WTC11 (cell line): ENCODE measurements at regions not wholly inside any gene's neighbourhood (a gene's known extent, or its start where the extent isn't known, plus 50 kb on each side); places are given as distances from the start of the nearest gene placed in this dataset.

Experiments
- ATAC-seq: fragments of 200-7000 bp; cut with Tn5 transposase; 2 replicates; pipeline ENCODE4 v1.10.0; 2021; ENCODE audit warnings: mild to moderate bottlenecking, moderate library complexity
- CTCF ChIA-PET: fragments of 300-600 bp; sonication (Branson Sonifier 250); formaldehyde crosslinking; loops from one replicate; lab custom pipeline; 2021; ENCODE audit warnings: antibody characterized with exemption; lab: Charles Lee
- POLR2A ChIA-PET: fragments of 350-600 bp; sonication (Branson Sonifier 250); formaldehyde crosslinking; loops from one replicate; lab custom pipeline; 2021; ENCODE audit warnings: antibody characterized with exemption; lab: Charles Lee
- DNase-seq: peaks from one replicate; pipeline ENCODE4 v3.0.0; 2021; ENCODE audit warnings: low spot score
- H3K27ac Mint-ChIP-seq: 2 replicates; pipeline ENCODE4 v1.8.0; 2021; ENCODE audit warnings: mixed read lengths
- H3K27me3 Mint-ChIP-seq: 2 replicates; pipeline ENCODE4 v1.8.0; 2021; ENCODE audit warnings: low read depth, mild to moderate bottlenecking, moderate library complexity, mixed read lengths
- H3K36me3 Mint-ChIP-seq: 2 replicates; pipeline ENCODE4 v1.8.0; 2021; ENCODE audit warnings: mixed read lengths
- H3K4me1 Mint-ChIP-seq: 2 replicates; pipeline ENCODE4 v1.8.0; 2022; ENCODE audit warnings: mixed read lengths
- H3K4me3 Mint-ChIP-seq: 2 replicates; pipeline ENCODE4 v1.8.0; 2021; ENCODE audit warnings: mild to moderate bottlenecking, moderate library complexity, mixed read lengths
- H3K9me3 Mint-ChIP-seq: 2 replicates; pipeline ENCODE4 v1.8.0; 2021; ENCODE audit warnings: mixed read lengths
- CREB1 ChIP-seq: sonication (generic); formaldehyde crosslinking; IDR thresholded peaks from 2 replicates; pipeline ENCODE4 v1.8.0; 2023; ENCODE audit warnings: mild to moderate bottlenecking, missing genetic modification reagents
- CREM ChIP-seq: sonication (generic); formaldehyde crosslinking; IDR thresholded peaks from 2 replicates; pipeline ENCODE4 v1.8.1; 2022; ENCODE audit warnings: mild to moderate bottlenecking, missing genetic modification reagents, moderate library complexity
- ELF4 ChIP-seq: sonication (generic); formaldehyde crosslinking; IDR thresholded peaks from 2 replicates; pipeline ENCODE4 v1.8.1; 2022; ENCODE audit warnings: low read depth, mild to moderate bottlenecking, moderate library complexity, missing genetic modification reagents
- FOXJ3 ChIP-seq: sonication (generic); formaldehyde crosslinking; IDR thresholded peaks from 2 replicates; pipeline ENCODE4 v1.9.0; 2021; ENCODE audit warnings: missing genetic modification reagents, mild to moderate bottlenecking, borderline replicate concordance
- GABPB1 ChIP-seq: sonication (generic); formaldehyde crosslinking; IDR thresholded peaks from 2 replicates; pipeline ENCODE4 v1.8.1; 2023; ENCODE audit warnings: mild to moderate bottlenecking, missing genetic modification reagents
- JAZF1 ChIP-seq: fragments of 250-450 bp; sonication (Bioruptor Pico); IDR thresholded peaks from 2 replicates; pipeline ENCODE4 v1.9.0; 2021; ENCODE audit warnings: moderate library complexity, mild to moderate bottlenecking, inconsistent platforms
- RORB ChIP-seq: fragments of 250-450 bp; sonication (Bioruptor Pico); IDR thresholded peaks from 2 replicates; pipeline ENCODE4 v1.9.0; 2021; ENCODE audit warnings: mild to moderate bottlenecking
- SMAD3 ChIP-seq: sonication (generic); formaldehyde crosslinking; IDR thresholded peaks from 2 replicates; pipeline ENCODE4 v1.8.0; 2022; ENCODE audit warnings: missing genetic modification reagents, mild to moderate bottlenecking, borderline replicate concordance
- SOX15 ChIP-seq: fragments of 250-450 bp; sonication (Bioruptor Pico); IDR thresholded peaks from 2 replicates; pipeline ENCODE4 v1.9.0; 2021; ENCODE audit warnings: mild to moderate bottlenecking
- SP1 ChIP-seq: sonication (generic); formaldehyde crosslinking; conservative IDR thresholded peaks from 2 replicates; pipeline ENCODE4 v1.8.1; 2022; ENCODE audit warnings: missing genetic modification reagents
- TEAD1 ChIP-seq: sonication (generic); formaldehyde crosslinking; IDR thresholded peaks from 2 replicates; pipeline ENCODE4 v1.8.0; 2022; ENCODE audit warnings: mild to moderate bottlenecking, missing genetic modification reagents
- ZBTB21 ChIP-seq: sonication (generic); formaldehyde crosslinking; IDR thresholded peaks from 2 replicates; pipeline ENCODE4 v1.8.1; 2023; ENCODE audit warnings: mild to moderate bottlenecking, missing genetic modification reagents, borderline replicate concordance
- ZNF219 ChIP-seq: sonication (generic); formaldehyde crosslinking; IDR thresholded peaks from 2 replicates; pipeline ENCODE4 v1.8.0; 2023; ENCODE audit warnings: missing genetic modification reagents, mild to moderate bottlenecking, borderline replicate concordance
- ZNF416 ChIP-seq: fragments of 250-450 bp; sonication (Bioruptor Pico); IDR thresholded peaks from 2 replicates; pipeline ENCODE4 v1.9.0; 2021; ENCODE audit warnings: mild to moderate bottlenecking, inconsistent platforms
- ZNF671 ChIP-seq: fragments of 250-450 bp; sonication (Bioruptor Pico); IDR thresholded peaks from 2 replicates; pipeline ENCODE4 v1.8.0; 2021; ENCODE audit warnings: mild to moderate bottlenecking
- TF ChIP-seq, protein P1 (sequence below): sonication (generic); formaldehyde crosslinking; IDR thresholded peaks from 2 replicates; pipeline ENCODE4 v1.8.1; 2023; ENCODE audit warnings: mild to moderate bottlenecking, missing genetic modification reagents
- TF ChIP-seq, protein P2 (sequence below): sonication (generic); formaldehyde crosslinking; IDR thresholded peaks from 2 replicates; pipeline ENCODE4 v1.8.0; 2022; ENCODE audit warnings: mild to moderate bottlenecking, missing genetic modification reagents
- TF ChIP-seq, protein P3 (sequence below): sonication (generic); formaldehyde crosslinking; IDR thresholded peaks from 2 replicates; pipeline ENCODE4 v1.8.1; 2023; ENCODE audit warnings: mild to moderate bottlenecking, missing genetic modification reagents, borderline replicate concordance
- TF ChIP-seq, protein P4 (sequence below): sonication (generic); formaldehyde crosslinking; conservative IDR thresholded peaks from 2 replicates; pipeline ENCODE4 v1.8.1; 2023; ENCODE audit warnings: mild to moderate bottlenecking, low read depth, missing genetic modification reagents, moderate library complexity
- TF ChIP-seq, protein P5 (sequence below): fragments of 250-450 bp; sonication (Bioruptor Pico); IDR thresholded peaks from 2 replicates; pipeline ENCODE4 v1.9.0; 2021; ENCODE audit warnings: mild to moderate bottlenecking
- TF ChIP-seq, protein P6 (sequence below): fragments of 250-450 bp; sonication (Bioruptor Pico); IDR thresholded peaks from 2 replicates; pipeline ENCODE4 v1.9.0; 2021; ENCODE audit warnings: moderate library complexity, mild to moderate bottlenecking, inconsistent platforms, borderline replicate concordance
- TF ChIP-seq, protein P7 (sequence below): sonication (generic); formaldehyde crosslinking; IDR thresholded peaks from 2 replicates; pipeline ENCODE4 v1.8.1; 2023; ENCODE audit warnings: mild to moderate bottlenecking, missing genetic modification reagents, moderate library complexity
- TF ChIP-seq, protein P8 (sequence below): sonication (generic); formaldehyde crosslinking; IDR thresholded peaks from 2 replicates; pipeline ENCODE4 v1.8.1; 2022; ENCODE audit warnings: missing genetic modification reagents, borderline replicate concordance

DNA sequence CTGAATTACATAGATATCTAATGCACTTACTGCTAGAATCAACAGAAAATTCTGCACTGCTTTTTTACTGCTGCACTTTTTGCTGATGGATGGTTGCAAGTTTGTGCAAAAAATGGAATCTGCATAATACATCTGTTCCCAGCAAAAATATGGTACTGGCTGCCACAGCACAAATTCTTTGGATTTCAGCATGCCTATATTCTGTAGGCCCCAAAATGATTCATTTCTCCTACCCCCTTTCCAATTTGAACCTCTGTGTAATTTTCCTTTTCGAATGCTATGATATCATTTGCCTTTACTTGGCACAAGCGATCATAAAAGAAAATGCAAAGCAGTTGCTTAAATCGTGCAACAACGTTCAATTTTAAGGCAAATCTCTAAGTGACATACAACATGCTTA is 524.2 kb upstream of the NBEA start (continued):
- TF ChIP-seq, protein P1, sequence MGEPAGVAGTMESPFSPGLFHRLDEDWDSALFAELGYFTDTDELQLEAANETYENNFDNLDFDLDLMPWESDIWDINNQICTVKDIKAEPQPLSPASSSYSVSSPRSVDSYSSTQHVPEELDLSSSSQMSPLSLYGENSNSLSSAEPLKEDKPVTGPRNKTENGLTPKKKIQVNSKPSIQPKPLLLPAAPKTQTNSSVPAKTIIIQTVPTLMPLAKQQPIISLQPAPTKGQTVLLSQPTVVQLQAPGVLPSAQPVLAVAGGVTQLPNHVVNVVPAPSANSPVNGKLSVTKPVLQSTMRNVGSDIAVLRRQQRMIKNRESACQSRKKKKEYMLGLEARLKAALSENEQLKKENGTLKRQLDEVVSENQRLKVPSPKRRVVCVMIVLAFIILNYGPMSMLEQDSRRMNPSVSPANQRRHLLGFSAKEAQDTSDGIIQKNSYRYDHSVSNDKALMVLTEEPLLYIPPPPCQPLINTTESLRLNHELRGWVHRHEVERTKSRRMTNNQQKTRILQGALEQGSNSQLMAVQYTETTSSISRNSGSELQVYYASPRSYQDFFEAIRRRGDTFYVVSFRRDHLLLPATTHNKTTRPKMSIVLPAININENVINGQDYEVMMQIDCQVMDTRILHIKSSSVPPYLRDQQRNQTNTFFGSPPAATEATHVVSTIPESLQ (CRISPR knock-in tag), result no peak
- TF ChIP-seq SP1 (CRISPR knock-in tag) (no peak), TEAD1 (CRISPR knock-in tag) (no peak), RORB (no peak), SOX15 (CRISPR knock-in tag) (no peak), ELF4 (CRISPR knock-in tag) (no peak), ZBTB21 (no peak)
- TF ChIP-seq, protein P2, sequence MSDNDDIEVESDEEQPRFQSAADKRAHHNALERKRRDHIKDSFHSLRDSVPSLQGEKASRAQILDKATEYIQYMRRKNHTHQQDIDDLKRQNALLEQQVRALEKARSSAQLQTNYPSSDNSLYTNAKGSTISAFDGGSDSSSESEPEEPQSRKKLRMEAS (CRISPR knock-in tag), result no peak

DNA sequence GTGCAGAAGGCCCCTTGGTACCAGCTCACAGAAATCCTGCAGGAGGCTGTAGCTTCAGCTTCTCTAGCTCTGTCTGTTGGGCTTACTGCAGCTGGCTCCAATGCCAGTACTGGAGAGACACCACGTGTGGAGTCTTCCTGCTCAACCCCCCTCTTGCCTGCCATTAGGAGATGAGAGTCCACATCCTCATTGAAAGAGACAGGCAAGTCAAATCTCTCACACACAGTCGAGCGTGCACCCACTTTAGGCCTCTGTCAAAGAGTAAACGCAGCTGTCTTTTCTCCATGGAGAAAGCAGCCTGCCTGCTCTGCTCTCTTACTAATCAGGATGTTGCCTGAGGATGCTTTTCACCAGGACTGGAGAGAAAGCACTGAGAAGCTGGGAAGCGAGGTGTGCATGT is 523.0 kb upstream of the NBEA start:
- DNase-seq, result no peak
- TF ChIP-seq CREM (CRISPR knock-in tag), result no peak
- TF ChIP-seq, protein P3, sequence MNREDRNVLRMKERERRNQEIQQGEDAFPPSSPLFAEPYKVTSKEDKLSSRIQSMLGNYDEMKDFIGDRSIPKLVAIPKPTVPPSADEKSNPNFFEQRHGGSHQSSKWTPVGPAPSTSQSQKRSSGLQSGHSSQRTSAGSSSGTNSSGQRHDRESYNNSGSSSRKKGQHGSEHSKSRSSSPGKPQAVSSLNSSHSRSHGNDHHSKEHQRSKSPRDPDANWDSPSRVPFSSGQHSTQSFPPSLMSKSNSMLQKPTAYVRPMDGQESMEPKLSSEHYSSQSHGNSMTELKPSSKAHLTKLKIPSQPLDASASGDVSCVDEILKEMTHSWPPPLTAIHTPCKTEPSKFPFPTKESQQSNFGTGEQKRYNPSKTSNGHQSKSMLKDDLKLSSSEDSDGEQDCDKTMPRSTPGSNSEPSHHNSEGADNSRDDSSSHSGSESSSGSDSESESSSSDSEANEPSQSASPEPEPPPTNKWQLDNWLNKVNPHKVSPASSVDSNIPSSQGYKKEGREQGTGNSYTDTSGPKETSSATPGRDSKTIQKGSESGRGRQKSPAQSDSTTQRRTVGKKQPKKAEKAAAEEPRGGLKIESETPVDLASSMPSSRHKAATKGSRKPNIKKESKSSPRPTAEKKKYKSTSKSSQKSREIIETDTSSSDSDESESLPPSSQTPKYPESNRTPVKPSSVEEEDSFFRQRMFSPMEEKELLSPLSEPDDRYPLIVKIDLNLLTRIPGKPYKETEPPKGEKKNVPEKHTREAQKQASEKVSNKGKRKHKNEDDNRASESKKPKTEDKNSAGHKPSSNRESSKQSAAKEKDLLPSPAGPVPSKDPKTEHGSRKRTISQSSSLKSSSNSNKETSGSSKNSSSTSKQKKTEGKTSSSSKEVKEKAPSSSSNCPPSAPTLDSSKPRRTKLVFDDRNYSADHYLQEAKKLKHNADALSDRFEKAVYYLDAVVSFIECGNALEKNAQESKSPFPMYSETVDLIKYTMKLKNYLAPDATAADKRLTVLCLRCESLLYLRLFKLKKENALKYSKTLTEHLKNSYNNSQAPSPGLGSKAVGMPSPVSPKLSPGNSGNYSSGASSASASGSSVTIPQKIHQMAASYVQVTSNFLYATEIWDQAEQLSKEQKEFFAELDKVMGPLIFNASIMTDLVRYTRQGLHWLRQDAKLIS, result no peak
- TF ChIP-seq ZNF416, result no peak
- TF ChIP-seq, protein P4, sequence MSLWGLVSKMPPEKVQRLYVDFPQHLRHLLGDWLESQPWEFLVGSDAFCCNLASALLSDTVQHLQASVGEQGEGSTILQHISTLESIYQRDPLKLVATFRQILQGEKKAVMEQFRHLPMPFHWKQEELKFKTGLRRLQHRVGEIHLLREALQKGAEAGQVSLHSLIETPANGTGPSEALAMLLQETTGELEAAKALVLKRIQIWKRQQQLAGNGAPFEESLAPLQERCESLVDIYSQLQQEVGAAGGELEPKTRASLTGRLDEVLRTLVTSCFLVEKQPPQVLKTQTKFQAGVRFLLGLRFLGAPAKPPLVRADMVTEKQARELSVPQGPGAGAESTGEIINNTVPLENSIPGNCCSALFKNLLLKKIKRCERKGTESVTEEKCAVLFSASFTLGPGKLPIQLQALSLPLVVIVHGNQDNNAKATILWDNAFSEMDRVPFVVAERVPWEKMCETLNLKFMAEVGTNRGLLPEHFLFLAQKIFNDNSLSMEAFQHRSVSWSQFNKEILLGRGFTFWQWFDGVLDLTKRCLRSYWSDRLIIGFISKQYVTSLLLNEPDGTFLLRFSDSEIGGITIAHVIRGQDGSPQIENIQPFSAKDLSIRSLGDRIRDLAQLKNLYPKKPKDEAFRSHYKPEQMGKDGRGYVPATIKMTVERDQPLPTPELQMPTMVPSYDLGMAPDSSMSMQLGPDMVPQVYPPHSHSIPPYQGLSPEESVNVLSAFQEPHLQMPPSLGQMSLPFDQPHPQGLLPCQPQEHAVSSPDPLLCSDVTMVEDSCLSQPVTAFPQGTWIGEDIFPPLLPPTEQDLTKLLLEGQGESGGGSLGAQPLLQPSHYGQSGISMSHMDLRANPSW (CRISPR knock-in tag), result no peak
- TF ChIP-seq, protein P5, sequence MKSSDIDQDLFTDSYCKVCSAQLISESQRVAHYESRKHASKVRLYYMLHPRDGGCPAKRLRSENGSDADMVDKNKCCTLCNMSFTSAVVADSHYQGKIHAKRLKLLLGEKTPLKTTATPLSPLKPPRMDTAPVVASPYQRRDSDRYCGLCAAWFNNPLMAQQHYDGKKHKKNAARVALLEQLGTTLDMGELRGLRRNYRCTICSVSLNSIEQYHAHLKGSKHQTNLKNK (CRISPR knock-in tag), result no peak
- no peak for TF ChIP-seq ZNF671 (CRISPR knock-in tag)
- TF ChIP-seq JAZF1 (CRISPR knock-in tag), result no peak
- no peak for TF ChIP-seq FOXJ3
- TF ChIP-seq, protein P6, sequence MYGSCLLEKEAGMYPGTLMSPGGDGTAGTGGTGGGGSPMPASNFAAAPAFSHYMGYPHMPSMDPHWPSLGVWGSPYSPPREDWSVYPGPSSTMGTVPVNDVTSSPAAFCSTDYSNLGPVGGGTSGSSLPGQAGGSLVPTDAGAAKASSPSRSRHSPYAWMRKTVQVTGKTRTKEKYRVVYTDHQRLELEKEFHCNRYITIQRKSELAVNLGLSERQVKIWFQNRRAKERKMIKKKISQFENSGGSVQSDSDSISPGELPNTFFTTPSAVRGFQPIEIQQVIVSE (CRISPR knock-in tag), result no peak
- TF ChIP-seq, protein P7, sequence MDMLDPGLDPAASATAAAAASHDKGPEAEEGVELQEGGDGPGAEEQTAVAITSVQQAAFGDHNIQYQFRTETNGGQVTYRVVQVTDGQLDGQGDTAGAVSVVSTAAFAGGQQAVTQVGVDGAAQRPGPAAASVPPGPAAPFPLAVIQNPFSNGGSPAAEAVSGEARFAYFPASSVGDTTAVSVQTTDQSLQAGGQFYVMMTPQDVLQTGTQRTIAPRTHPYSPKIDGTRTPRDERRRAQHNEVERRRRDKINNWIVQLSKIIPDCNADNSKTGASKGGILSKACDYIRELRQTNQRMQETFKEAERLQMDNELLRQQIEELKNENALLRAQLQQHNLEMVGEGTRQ (CRISPR knock-in tag), result no peak
- TF ChIP-seq CREB1 (CRISPR knock-in tag), result no peak
- TF ChIP-seq, protein P8, sequence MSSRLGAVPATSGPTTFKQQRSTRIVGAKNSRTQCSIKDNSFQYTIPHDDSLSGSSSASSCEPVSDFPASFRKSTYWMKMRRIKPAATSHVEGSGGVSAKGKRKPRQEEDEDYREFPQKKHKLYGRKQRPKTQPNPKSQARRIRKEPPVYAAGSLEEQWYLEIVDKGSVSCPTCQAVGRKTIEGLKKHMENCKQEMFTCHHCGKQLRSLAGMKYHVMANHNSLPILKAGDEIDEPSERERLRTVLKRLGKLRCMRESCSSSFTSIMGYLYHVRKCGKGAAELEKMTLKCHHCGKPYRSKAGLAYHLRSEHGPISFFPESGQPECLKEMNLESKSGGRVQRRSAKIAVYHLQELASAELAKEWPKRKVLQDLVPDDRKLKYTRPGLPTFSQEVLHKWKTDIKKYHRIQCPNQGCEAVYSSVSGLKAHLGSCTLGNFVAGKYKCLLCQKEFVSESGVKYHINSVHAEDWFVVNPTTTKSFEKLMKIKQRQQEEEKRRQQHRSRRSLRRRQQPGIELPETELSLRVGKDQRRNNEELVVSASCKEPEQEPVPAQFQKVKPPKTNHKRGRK, result no peak
- TF ChIP-seq ZNF219 (CRISPR knock-in tag), result no peak
- no peak for TF ChIP-seq SMAD3
- TF ChIP-seq GABPB1 (CRISPR knock-in tag), result no peak
- no peak for TF ChIP-seq ZBTB21
- TF ChIP-seq RORB, result no peak
- TF ChIP-seq, all 79 proteins: peak for 0
- no peak overlapping the region for H3K27ac Mint-ChIP-seq
- ATAC-seq, result no peak; the same call in 1 of the 2 replicates
- POLR2A ChIA-PET, result no interaction called here
- H3K36me3 Mint-ChIP-seq, result no peaks in the 10 kb centered on the region
- no peaks in the 10 kb centered on the region for H3K27me3 Mint-ChIP-seq
- H3K4me3 Mint-ChIP-seq, result no peak overlapping the region
- H3K4me1 Mint-ChIP-seq, result no peaks in the 10 kb centered on the region
- CTCF ChIA-PET, result interaction anchor here (0.6 kb wide), 1 partner anchor 125 kb away, joined by 5 read pairs; no protein-coding TSS in a partner anchor
- H3K9me3 Mint-ChIP-seq, result peaks cover 8% of the 10 kb centered on the region; the same call in 1 of the 2 replicates
